ENCODE measurements at regions not wholly inside any gene's neighbourhood (a gene's known extent, or its start where the extent isn't known, plus 50 kb on each side); places are given as distances from the start of the nearest gene placed in this dataset.

- TF ChIP-seq JUND (IDR thresholded peaks at IDR 0.05; ENCODE audit: low read depth), result no peak
- in situ Hi-C loops (cut with HindIII; ENCODE audit: low pct_unique_long_range_greater_than_20kb, low sequenced_read_pairs), result no loop called here
- peak in 1 of 2 experiments; percentile 66 for DNase-seq (ENCODE audit: low read depth in 1 of 2, low spot score in 1 of 2)
Observed at GRCh38 chr12:45582536-45582935, 147.0 kb upstream of the ARID2 start.

GRCh38 chr12:45582986-45583659, 146.4 kb upstream of the ARID2 start:
- peak in 1 of 2 experiments; percentile 47 for DNase-seq (ENCODE audit: low read depth in 1 of 2, low spot score in 1 of 2)
- no peak for TF ChIP-seq JUND (IDR thresholded peaks at IDR 0.05; ENCODE audit: low read depth)
- in situ Hi-C loops (cut with HindIII; ENCODE audit: low pct_unique_long_range_greater_than_20kb, low sequenced_read_pairs), result no loop called here

- in situ Hi-C loops (cut with HindIII; ENCODE audit: low pct_unique_long_range_greater_than_20kb, low sequenced_read_pairs), result no loop called here
- no peak for DNase-seq (ENCODE audit: low read depth in 1 of 2, low spot score in 1 of 2)
- no peak for TF ChIP-seq JUND (IDR thresholded peaks at IDR 0.05; ENCODE audit: low read depth)
Observed at GRCh38 chr12:45584336-45584735, 145.2 kb upstream of the ARID2 start.

- in situ Hi-C loops (cut with HindIII; ENCODE audit: low pct_unique_long_range_greater_than_20kb, low sequenced_read_pairs), result no loop called here
- TF ChIP-seq JUND (IDR thresholded peaks at IDR 0.05; ENCODE audit: low read depth), result no peak
Observed at GRCh38 chr12:45585522-45586230, 143.8 kb upstream of the ARID2 start.

GRCh38 chr12:45586486-45586885, 143.0 kb upstream of the ARID2 start:
- no peak for TF ChIP-seq JUND (IDR thresholded peaks at IDR 0.05; ENCODE audit: low read depth)
- in situ Hi-C loops (cut with HindIII; ENCODE audit: low pct_unique_long_range_greater_than_20kb, low sequenced_read_pairs), result no loop called here
- no peak for DNase-seq (ENCODE audit: low read depth in 1 of 2, low spot score in 1 of 2)

More at GRCh38 chr12:45585522-45586230, 143.8 kb upstream of the ARID2 start:
- no peak for DNase-seq (ENCODE audit: low read depth in 1 of 2, low spot score in 1 of 2)

GRCh38 chr12:45587012-45587411, 142.5 kb upstream of the ARID2 start:
- no peak for DNase-seq (ENCODE audit: low read depth in 1 of 2, low spot score in 1 of 2)
- no peak for TF ChIP-seq JUND (IDR thresholded peaks at IDR 0.05; ENCODE audit: low read depth)
- in situ Hi-C loops (cut with HindIII; ENCODE audit: low pct_unique_long_range_greater_than_20kb, low sequenced_read_pairs), result no loop called here

GRCh38 chr12:45587877-45588533, 141.5 kb upstream of the ARID2 start:
- peak in 1 of 2 experiments; percentile 57 for DNase-seq (ENCODE audit: low read depth in 1 of 2, low spot score in 1 of 2)
- TF ChIP-seq JUND (IDR thresholded peaks at IDR 0.05; ENCODE audit: low read depth), result no peak
- in situ Hi-C loops (cut with HindIII; ENCODE audit: low pct_unique_long_range_greater_than_20kb, low sequenced_read_pairs), result no loop called here

- in situ Hi-C loops (cut with HindIII; ENCODE audit: low pct_unique_long_range_greater_than_20kb, low sequenced_read_pairs), result no loop called here
- TF ChIP-seq JUND (IDR thresholded peaks at IDR 0.05; ENCODE audit: low read depth), result no peak
Observed at GRCh38 chr12:45590646-45591045, 138.9 kb upstream of the ARID2 start.

GRCh38 chr12:45591635-45592034, 137.9 kb upstream of the ARID2 start:
- TF ChIP-seq JUND (IDR thresholded peaks at IDR 0.05; ENCODE audit: low read depth), result no peak
- DNase-seq (ENCODE audit: low read depth in 1 of 2, low spot score in 1 of 2), result no peak
- in situ Hi-C loops (cut with HindIII; ENCODE audit: low pct_unique_long_range_greater_than_20kb, low sequenced_read_pairs), result no loop called here

More at GRCh38 chr12:45590646-45591045, 138.9 kb upstream of the ARID2 start:
- no peak for DNase-seq (ENCODE audit: low read depth in 1 of 2, low spot score in 1 of 2)

- DNase-seq (ENCODE audit: low read depth in 1 of 2, low spot score in 1 of 2), result peak in 1 of 2 experiments; percentile 94
- TF ChIP-seq JUND (IDR thresholded peaks at IDR 0.05; ENCODE audit: low read depth), result peak; percentile 57; the same call in 1 of the 2 replicates
- in situ Hi-C loops (cut with HindIII; ENCODE audit: low pct_unique_long_range_greater_than_20kb, low sequenced_read_pairs), result no loop called here
Observed at GRCh38 chr12:45596366-45596765, 133.1 kb upstream of the ARID2 start.

GRCh38 chr12:45598336-45598735, 131.2 kb upstream of the ARID2 start:
- no peak for TF ChIP-seq JUND (IDR thresholded peaks at IDR 0.05; ENCODE audit: low read depth)
- in situ Hi-C loops (cut with HindIII; ENCODE audit: low pct_unique_long_range_greater_than_20kb, low sequenced_read_pairs), result no loop called here
- no peak for DNase-seq (ENCODE audit: low read depth in 1 of 2, low spot score in 1 of 2)

GRCh38 chr12:45598761-45599160, 130.7 kb upstream of the ARID2 start:
- TF ChIP-seq JUND (IDR thresholded peaks at IDR 0.05; ENCODE audit: low read depth), result no peak
- no peak for DNase-seq (ENCODE audit: low read depth in 1 of 2, low spot score in 1 of 2)
- in situ Hi-C loops (cut with HindIII; ENCODE audit: low pct_unique_long_range_greater_than_20kb, low sequenced_read_pairs), result no loop called here

GRCh38 chr12:45599196-45599595, 130.3 kb upstream of the ARID2 start:
- no peak for TF ChIP-seq JUND (IDR thresholded peaks at IDR 0.05; ENCODE audit: low read depth)
- no peak for DNase-seq (ENCODE audit: low read depth in 1 of 2, low spot score in 1 of 2)
- in situ Hi-C loops (cut with HindIII; ENCODE audit: low pct_unique_long_range_greater_than_20kb, low sequenced_read_pairs), result no loop called here

Data from T47D (cell line).